ENCODE measurements at regions not wholly inside any gene's neighbourhood (a gene's known extent, or its start where the extent isn't known, plus 50 kb on each side); places are given as distances from the start of the nearest gene placed in this dataset.

- no peaks in the 10 kb centered on the region for H3K9me3 ChIP-seq
- no peak for TF ChIP-seq CTCF (IDR thresholded peaks at IDR 0.05)
- no peaks in the 10 kb centered on the region for H3K36me3 ChIP-seq (ENCODE audit: low read depth)
- H3K4me1 ChIP-seq (ENCODE audit: low read depth) = no peaks in the 10 kb centered on the region
- intact Hi-C loops (cut with DNase I, micrococcal nuclease) = no loop called here
- DNase-seq (no peak), ATAC-seq (no peak)
- no peak overlapping the region for H3K4me3 ChIP-seq
These were observed 155.0 kb upstream of the SOX1 start for GRCh38 chr13:111911754-111912452.

- Histone ChIP-seq H3K4me1 (ENCODE audit: low read depth) (no peaks in the 10 kb centered on the region), H3K36me3 (ENCODE audit: low read depth) (no peaks in the 10 kb centered on the region), H3K4me3 (no peak overlapping the region), H3K9me3 (no peaks in the 10 kb centered on the region)
- no peak for TF ChIP-seq CTCF (IDR thresholded peaks at IDR 0.05)
- ATAC-seq = no peak
- intact Hi-C loops (cut with DNase I, micrococcal nuclease) = no loop called here
- DNase-seq = no peak
These were observed 154.5 kb upstream of the SOX1 start for GRCh38 chr13:111912453-111912866.

DNA sequence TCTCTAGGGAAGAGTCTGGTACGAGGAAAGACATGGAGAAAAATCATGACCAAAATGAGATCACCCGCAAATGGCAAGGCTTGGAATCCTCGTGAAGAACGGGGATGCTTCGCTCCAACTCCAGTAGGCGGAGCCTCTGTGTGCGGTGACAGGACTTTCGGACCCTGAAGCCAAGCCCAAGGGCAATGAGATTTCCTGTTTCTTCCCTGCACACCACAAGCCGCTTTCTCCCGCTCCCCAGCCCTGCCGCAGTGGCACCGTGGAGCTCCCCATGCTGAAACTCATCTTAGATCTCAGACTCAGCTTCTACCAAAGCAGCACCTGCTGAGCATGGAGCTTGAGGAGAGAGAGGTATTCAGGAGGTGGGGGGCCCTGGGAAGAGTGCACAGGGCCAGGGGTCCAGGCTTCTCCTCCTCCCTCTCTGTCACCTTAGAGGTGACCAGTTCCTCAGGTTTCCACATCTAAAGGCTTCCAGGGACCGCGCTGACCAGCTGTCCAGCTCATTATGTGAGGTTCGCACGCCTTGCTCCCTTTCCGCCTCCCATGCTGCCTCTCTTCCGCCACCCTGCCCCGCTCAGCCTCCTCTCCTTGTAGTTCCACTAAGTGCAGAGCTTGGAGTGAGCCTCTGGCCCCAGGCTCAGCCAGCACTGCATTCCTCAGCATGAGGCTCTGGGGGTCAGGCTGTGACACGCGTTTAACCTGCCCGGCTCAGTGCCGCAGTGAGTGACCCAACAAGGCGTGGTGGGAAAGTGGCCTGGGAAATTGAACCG is 153.8 kb upstream of the SOX1 start:
- H3K4me1 ChIP-seq (ENCODE audit: low read depth) = no peaks in the 10 kb centered on the region
- intact Hi-C loops (cut with DNase I, micrococcal nuclease) = no loop called here
- TF ChIP-seq CTCF (IDR thresholded peaks at IDR 0.05) = no peak
- H3K9me3 ChIP-seq = no peaks in the 10 kb centered on the region
- no peaks in the 10 kb centered on the region for H3K36me3 ChIP-seq (ENCODE audit: low read depth)
- no peak for DNase-seq
- H3K4me3 ChIP-seq = no peak overlapping the region
- ATAC-seq = no peak

GRCh38 chr13:111913761-111914140 is 153.2 kb upstream of the SOX1 start:
- Histone ChIP-seq H3K4me3 (no peak overlapping the region), H3K4me1 (ENCODE audit: low read depth) (no peaks in the 10 kb centered on the region), H3K36me3 (ENCODE audit: low read depth) (no peaks in the 10 kb centered on the region), H3K9me3 (no peaks in the 10 kb centered on the region)
- intact Hi-C loops (cut with DNase I, micrococcal nuclease) = no loop called here
- ATAC-seq (no peak), DNase-seq (no peak)
- TF ChIP-seq CTCF (IDR thresholded peaks at IDR 0.05) = no peak

GRCh38 chr13:111914241-111915103 is 152.5 kb upstream of the SOX1 start:
- intact Hi-C loops (cut with DNase I, micrococcal nuclease) = no loop called here
- no peak overlapping the region for H3K4me3 ChIP-seq
- DNase-seq = no peak

More at GRCh38 chr13:111914241-111915103, 152.5 kb upstream of the SOX1 start:
- no peak for TF ChIP-seq CTCF (IDR thresholded peaks at IDR 0.05)
- H3K4me1 ChIP-seq (ENCODE audit: low read depth) = no peaks in the 10 kb centered on the region
- no peaks in the 10 kb centered on the region for H3K9me3 ChIP-seq
- no peaks in the 10 kb centered on the region for H3K36me3 ChIP-seq (ENCODE audit: low read depth)
- ATAC-seq = no peak
